ENCODE measurements at regions not wholly inside any gene's neighbourhood (a gene's known extent, or its start where the extent isn't known, plus 50 kb on each side); places are given as distances from the start of the nearest gene placed in this dataset.
"Not testable (repeated sequence)": the region's sequence is repeated elsewhere in the genome, so short reads cannot be mapped to it uniquely, and the experiment has no call there.

- no peak for DNase-seq (ENCODE audit: low read depth, low spot score)
Observed at GRCh38 chr9:79431019-79431679, 140.6 kb upstream of the TLE4 start.

GRCh38 chr9:79432485-79432884 is 139.3 kb upstream of the TLE4 start:
- DNase-seq (ENCODE audit: low read depth, low spot score): no peak

GRCh38 chr9:79433703-79434102 is 138.1 kb upstream of the TLE4 start:
- no peak for DNase-seq (ENCODE audit: low read depth, low spot score)

- not testable (repeated sequence) for DNase-seq (ENCODE audit: low read depth, low spot score)
Observed at GRCh38 chr9:79439221-79439620, 132.5 kb upstream of the TLE4 start.

- no peak for DNase-seq (ENCODE audit: low read depth, low spot score)
Observed at GRCh38 chr9:79446523-79447307, 125.0 kb upstream of the TLE4 start.

GRCh38 chr9:79447308-79447605 is 124.5 kb upstream of the TLE4 start:
- no peak for DNase-seq (ENCODE audit: low read depth, low spot score)

- no peak for DNase-seq (ENCODE audit: low read depth, low spot score)
Observed at GRCh38 chr9:79447762-79448161, 124.0 kb upstream of the TLE4 start.

GRCh38 chr9:79452265-79452664 is 119.5 kb upstream of the TLE4 start:
- no peak for DNase-seq (ENCODE audit: low read depth, low spot score)

GRCh38 chr9:79461712-79462111 is 110.1 kb upstream of the TLE4 start:
- DNase-seq (ENCODE audit: low read depth, low spot score): no peak

GRCh38 chr9:79465156-79465555 is 106.6 kb upstream of the TLE4 start:
- DNase-seq (ENCODE audit: low read depth, low spot score): no peak

- DNase-seq (ENCODE audit: low read depth, low spot score): no peak
Observed at GRCh38 chr9:79469164-79469563, 102.6 kb upstream of the TLE4 start.

- no peak for DNase-seq (ENCODE audit: low read depth, low spot score)
Observed at GRCh38 chr9:79470954-79471353, 100.8 kb upstream of the TLE4 start.

- no peak for DNase-seq (ENCODE audit: low read depth, low spot score)
Observed at GRCh38 chr9:79471580-79472543, 99.9 kb upstream of the TLE4 start.

GRCh38 chr9:79473704-79474103 is 98.1 kb upstream of the TLE4 start:
- DNase-seq (ENCODE audit: low read depth, low spot score): no peak

GRCh38 chr9:79477241-79477840 is 94.4 kb upstream of the TLE4 start:
- DNase-seq (ENCODE audit: low read depth, low spot score): no peak

- DNase-seq (ENCODE audit: low read depth, low spot score): no peak
Observed at GRCh38 chr9:79477955-79478771, 93.6 kb upstream of the TLE4 start.

GRCh38 chr9:79480639-79481038 is 91.1 kb upstream of the TLE4 start:
- DNase-seq (ENCODE audit: low read depth, low spot score): no peak

GRCh38 chr9:79481846-79482477 is 89.8 kb upstream of the TLE4 start:
- DNase-seq (ENCODE audit: low read depth, low spot score): no peak

GRCh38 chr9:79485258-79485657 is 86.5 kb upstream of the TLE4 start:
- DNase-seq (ENCODE audit: low read depth, low spot score): no peak

- DNase-seq (ENCODE audit: low read depth, low spot score): no peak
Observed at GRCh38 chr9:79489261-79490000, 82.3 kb upstream of the TLE4 start.

Data from activated naive CD8-positive, alpha-beta T cell treated with anti-CD3 and anti-CD28 coated beads, Interleukin-2, amount 50 U/mL, for 16 hours (primary cell).